Peyer's patch (tissue), 4 donors: ENCODE measurements at regions not wholly inside any gene's neighbourhood (a gene's known extent, or its start where the extent isn't known, plus 50 kb on each side); places are given as distances from the start of the nearest gene placed in this dataset.

Experiments used
- DNase-seq, 3 donors: peaks; one replicate each; pipeline ENCODE4 v3.0.0-alpha.2; 2017 to 2019
- H3K27ac ChIP-seq, 4 donors: fragments of 200-600 bp; sonication (generic); one replicate each; pipeline ENCODE4 v1.5.1; 2016 to 2019
- H3K27me3 ChIP-seq, 2 donors: fragments of 200-600 bp; sonication (generic); one replicate each; pipeline ENCODE4 v1.5.1; 2019
- H3K36me3 ChIP-seq, 3 donors: fragments of 200-600 bp; sonication (generic); one replicate each; pipeline ENCODE4 v1.5.1; 2016 to 2019
- H3K4me1 ChIP-seq, 4 donors: fragments of 200-600 bp; sonication (generic); one replicate each; pipeline ENCODE4 v1.5.1; 2016 to 2019
- H3K4me3 ChIP-seq, 4 donors: fragments of 200-600 bp; sonication (generic); 1 replicate in 3 of 4; 2 replicates in 1 of 4; pipeline ENCODE4 v1.5.1; 2016 to 2019; ENCODE audit warnings: mild to moderate bottlenecking in 1 of 4
- H3K9me3 ChIP-seq, 4 donors: fragments of 200-600 bp; sonication (generic); one replicate each; pipeline ENCODE4 v1.5.1; 2016 to 2019; ENCODE audit warnings: mild to moderate bottlenecking in 1 of 4
- POLR2A ChIP-seq, 2 donors: fragments of 450-650 bp; IDR thresholded peaks; one replicate each; pipeline ENCODE4 v1.5.1; 2017; ENCODE audit warnings: antibody characterized with exemption in 2 of 2, mild to moderate bottlenecking in 2 of 2, moderate library complexity in 2 of 2
- TF ChIP-seq, protein P1 (sequence below), 6 experiments: fragments of 450-650 bp in 4 of 6; fragments of 200-600 bp in 2 of 6; sonication (generic) in 1 of 6; IDR thresholded peaks; one replicate each; pipeline ENCODE4 v1.5.1; 2017 to 2019; ENCODE audit warnings: antibody characterized with exemption in 6 of 6, mild to moderate bottlenecking in 3 of 6, moderate library complexity in 1 of 6

DNA sequence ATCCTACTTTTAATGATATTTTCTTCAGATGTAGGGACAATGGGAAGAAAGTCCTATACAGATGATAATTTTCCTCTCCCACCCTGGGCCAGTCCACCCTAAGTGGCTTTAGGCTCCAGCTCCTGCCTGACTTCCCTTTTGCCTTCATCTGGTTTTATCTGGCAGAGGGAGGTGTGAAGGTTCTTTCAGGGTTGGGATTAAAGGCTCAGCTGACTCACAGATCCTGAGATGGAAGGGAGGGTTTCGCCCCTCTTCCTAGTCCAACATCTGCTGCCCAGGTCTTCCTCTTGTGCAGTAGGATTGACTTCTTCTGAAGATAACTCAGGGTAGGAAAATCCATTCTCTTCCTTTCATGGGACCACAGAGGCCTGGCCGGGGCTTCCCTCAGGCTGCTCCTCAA, 362.4 kb upstream of the KAZN start:
- no peaks in the 10 kb centered on the region for H3K9me3 ChIP-seq
- no peaks in the 10 kb centered on the region for H3K27me3 ChIP-seq
- no peak overlapping the region for H3K4me3 ChIP-seq
- H3K27ac ChIP-seq: no peak overlapping the region
- DNase-seq: no peak
- H3K36me3 ChIP-seq: no peaks in the 10 kb centered on the region
- H3K4me1 ChIP-seq: no peaks in the 10 kb centered on the region
- TF ChIP-seq, protein P1, sequence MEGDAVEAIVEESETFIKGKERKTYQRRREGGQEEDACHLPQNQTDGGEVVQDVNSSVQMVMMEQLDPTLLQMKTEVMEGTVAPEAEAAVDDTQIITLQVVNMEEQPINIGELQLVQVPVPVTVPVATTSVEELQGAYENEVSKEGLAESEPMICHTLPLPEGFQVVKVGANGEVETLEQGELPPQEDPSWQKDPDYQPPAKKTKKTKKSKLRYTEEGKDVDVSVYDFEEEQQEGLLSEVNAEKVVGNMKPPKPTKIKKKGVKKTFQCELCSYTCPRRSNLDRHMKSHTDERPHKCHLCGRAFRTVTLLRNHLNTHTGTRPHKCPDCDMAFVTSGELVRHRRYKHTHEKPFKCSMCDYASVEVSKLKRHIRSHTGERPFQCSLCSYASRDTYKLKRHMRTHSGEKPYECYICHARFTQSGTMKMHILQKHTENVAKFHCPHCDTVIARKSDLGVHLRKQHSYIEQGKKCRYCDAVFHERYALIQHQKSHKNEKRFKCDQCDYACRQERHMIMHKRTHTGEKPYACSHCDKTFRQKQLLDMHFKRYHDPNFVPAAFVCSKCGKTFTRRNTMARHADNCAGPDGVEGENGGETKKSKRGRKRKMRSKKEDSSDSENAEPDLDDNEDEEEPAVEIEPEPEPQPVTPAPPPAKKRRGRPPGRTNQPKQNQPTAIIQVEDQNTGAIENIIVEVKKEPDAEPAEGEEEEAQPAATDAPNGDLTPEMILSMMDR (IDR thresholded peaks at IDR 0.05): no peak
- TF ChIP-seq POLR2A (IDR thresholded peaks at IDR 0.05): no peak

DNA sequence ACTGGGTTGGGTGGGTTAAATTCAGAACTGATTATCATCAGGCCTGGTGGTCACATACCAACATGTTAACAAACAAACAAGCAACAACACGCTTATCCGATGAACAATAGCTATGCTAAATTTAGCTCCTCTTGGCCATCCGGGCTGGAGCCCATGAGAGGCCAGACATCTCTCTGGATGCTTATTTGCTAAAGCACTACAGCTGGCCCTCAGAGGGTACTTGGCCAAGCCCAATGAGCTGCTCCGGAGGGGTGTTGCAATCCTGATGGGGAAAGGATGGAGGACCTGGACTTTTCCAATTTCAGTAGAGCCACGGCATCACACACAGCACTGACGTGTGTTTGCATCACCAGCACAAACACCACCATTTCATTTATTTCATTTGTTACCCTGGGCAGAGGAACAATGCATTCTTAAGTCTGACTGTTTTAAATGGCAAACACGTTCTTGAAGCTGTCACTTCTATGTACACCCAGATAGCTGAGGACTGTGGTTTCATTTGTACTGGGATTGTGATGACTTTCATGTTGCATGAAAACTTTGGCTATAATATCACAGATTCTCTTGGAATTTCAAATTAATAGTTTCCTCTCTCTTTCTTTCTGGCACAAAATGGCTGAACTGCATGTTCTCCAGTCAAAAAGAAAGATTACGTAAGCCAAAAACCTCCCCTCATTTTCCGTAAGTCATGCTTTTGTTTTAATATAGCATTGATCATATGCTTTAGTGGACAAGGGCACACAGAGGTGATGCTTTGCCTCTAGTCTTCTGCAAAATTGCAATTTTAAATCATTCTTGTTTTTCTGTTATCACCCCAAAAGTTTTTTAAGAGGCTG, 359.8 kb upstream of the KAZN start:
- Histone ChIP-seq H3K27me3 (no peaks in the 10 kb centered on the region), H3K4me3 (no peak overlapping the region), H3K27ac (peak overlapping the region in 3 of 4 donors; percentile 32 to 56 (median 38)), H3K9me3 (no peaks in the 10 kb centered on the region), H3K4me1 (no peaks in the 10 kb centered on the region), H3K36me3 (no peaks in the 10 kb centered on the region)
- DNase-seq: peak in 1 of 3 donors; percentile 69
- TF ChIP-seq, protein P1 (IDR thresholded peaks at IDR 0.05): no peak
- TF ChIP-seq POLR2A (IDR thresholded peaks at IDR 0.05): no peak

DNA sequence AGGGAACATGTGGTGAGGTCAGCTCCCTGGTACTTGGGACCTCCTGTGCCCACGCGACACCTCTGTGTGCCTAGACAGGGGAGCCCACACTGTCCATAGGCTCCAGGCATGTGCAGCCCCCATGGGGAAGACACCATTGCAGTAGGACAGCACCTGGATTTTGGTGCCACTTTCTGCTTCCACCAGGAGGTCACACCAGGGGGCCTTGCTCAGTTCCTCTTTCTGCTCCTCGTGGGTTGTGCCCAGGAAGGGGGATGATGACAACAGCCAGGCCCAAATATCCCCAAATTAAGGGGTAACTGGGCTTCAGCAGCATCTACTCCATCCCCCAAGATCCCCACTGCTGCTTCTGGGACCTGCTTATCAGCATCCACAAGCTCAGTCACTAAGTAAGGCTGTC, 358.2 kb upstream of the KAZN start:
- H3K36me3 ChIP-seq: no peaks in the 10 kb centered on the region
- no peak overlapping the region for H3K27ac ChIP-seq
- H3K4me3 ChIP-seq: no peak overlapping the region
- no peaks in the 10 kb centered on the region for H3K27me3 ChIP-seq
- DNase-seq: no peak
- H3K9me3 ChIP-seq: no peaks in the 10 kb centered on the region
- TF ChIP-seq, protein P1 (IDR thresholded peaks at IDR 0.05): no peak
- TF ChIP-seq POLR2A (IDR thresholded peaks at IDR 0.05): no peak
- H3K4me1 ChIP-seq: no peaks in the 10 kb centered on the region

DNA sequence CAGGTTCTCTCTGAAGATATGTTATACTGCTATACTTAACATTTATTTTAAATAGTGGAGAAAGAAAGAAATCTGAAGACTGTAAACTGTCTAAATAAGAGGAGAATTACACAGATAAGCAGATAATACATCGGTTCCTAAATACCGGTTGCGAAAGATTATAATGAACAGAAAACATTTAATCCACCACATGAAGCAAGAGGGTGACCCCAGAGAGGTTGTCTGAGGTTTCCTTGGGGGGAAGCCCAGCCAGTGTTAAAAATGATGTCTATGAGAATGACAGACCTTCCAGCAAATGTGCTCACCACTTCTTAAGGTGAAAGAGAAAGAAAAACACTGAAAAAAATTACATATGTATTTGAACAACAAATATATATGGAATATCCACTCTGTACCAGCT, 356.4 kb upstream of the KAZN start:
- H3K27ac ChIP-seq: peak overlapping the region in 1 of 4 donors; percentile 36

DNA sequence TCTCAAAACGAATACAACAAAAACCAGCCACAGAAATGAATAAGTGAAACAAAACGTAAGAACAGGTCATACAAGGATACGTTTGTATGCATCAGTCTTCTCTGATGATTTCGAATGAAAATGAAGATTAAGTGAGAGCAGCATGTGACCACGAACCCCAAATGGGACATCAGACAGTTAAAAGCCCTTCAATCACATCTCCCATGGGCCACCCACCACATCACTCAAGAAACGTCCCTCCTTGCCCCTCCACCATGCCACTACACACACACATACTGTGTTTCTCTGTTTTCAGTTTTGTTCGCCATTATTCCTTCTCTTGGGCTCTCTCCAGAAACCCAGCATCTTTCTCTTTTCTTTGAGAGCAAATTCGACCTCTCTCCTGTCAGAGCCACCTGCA, 355.6 kb upstream of the KAZN start:
- TF ChIP-seq, protein P1 (IDR thresholded peaks at IDR 0.05): no peak
- TF ChIP-seq POLR2A (IDR thresholded peaks at IDR 0.05): no peak
- Histone ChIP-seq H3K27me3 (no peaks in the 10 kb centered on the region), H3K4me3 (no peak overlapping the region), H3K4me1 (no peaks in the 10 kb centered on the region), H3K9me3 (no peaks in the 10 kb centered on the region), H3K36me3 (no peaks in the 10 kb centered on the region), H3K27ac (no peak overlapping the region)
- DNase-seq: no peak

More for the DNA sequence above, 356.4 kb upstream of the KAZN start:
- TF ChIP-seq, protein P1 (IDR thresholded peaks at IDR 0.05): no peak
- TF ChIP-seq POLR2A (IDR thresholded peaks at IDR 0.05): no peak
- no peaks in the 10 kb centered on the region for H3K27me3 ChIP-seq
- H3K36me3 ChIP-seq: no peaks in the 10 kb centered on the region
- no peaks in the 10 kb centered on the region for H3K9me3 ChIP-seq
- no peak overlapping the region for H3K4me3 ChIP-seq
- H3K4me1 ChIP-seq: no peaks in the 10 kb centered on the region
- no peak for DNase-seq
